Lung microvascular endothelial cell (primary cell): ENCODE measurements at regions not wholly inside any gene's neighbourhood (a gene's known extent, or its start where the extent isn't known, plus 50 kb on each side); places are given as distances from the start of the nearest gene placed in this dataset.
A peak's percentile ranks its signal among the peaks of the same experiment; 100 is the strongest.
"Not testable (repeated sequence)": the region's sequence is repeated elsewhere in the genome, so short reads cannot be mapped to it uniquely, and the experiment has no call there.

Source experiments
- DNase-seq, 2 donors: peaks; one replicate each; pipeline versions ENCODE4 v3.0.0 to v3.0.0-alpha.2; 2010; ENCODE audit warnings: low read depth in 2 of 2

DNA sequence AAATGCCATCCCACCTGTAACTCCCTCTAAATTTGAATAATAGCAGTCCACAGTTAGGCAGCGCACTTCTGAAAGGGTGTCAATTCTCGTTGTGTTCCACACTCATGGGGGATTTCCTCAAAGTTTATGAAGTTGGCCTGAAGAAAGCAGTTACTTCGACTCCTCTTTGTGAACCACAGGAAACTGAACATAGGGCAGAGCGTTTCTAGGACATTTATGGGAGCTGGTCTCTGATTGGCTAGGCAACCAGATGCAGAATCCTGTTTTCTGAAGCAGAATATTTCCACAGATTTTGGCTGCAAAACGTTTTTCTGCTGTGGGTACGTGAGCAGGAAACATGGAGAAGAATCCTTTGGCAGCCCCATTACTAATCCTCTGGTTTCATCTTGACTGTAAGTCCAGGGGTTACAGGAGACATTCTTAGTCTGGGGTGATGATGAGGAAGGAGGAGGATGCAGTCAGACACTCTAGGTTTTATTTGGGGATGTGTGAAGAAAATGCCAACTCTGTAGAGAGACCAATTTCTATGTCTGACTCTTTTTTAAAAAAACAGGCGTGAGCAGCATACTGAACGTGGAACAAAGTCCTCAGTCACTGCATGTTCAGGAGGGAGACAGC, 431.5 kb upstream of the OR4E1 start:
- no peak for DNase-seq

DNA sequence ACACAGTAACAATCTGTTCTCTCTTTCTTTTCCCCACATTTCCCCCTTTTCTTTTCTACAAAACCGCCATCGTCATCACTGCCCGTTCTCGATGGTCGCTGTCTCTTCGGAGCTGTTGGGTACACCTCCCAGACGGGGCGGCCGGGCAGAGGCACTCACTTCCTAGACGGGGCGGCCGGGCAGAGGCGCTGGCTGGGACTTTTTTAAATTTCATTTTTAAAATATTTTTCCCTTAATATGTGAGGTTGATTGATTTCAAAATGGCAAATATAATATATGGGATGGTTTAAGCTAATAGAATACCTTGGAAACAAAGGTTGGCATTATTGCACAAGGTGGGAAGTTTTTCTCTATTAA, 427.1 kb upstream of the OR4E1 start:
- DNase-seq: not testable (repeated sequence)

DNA sequence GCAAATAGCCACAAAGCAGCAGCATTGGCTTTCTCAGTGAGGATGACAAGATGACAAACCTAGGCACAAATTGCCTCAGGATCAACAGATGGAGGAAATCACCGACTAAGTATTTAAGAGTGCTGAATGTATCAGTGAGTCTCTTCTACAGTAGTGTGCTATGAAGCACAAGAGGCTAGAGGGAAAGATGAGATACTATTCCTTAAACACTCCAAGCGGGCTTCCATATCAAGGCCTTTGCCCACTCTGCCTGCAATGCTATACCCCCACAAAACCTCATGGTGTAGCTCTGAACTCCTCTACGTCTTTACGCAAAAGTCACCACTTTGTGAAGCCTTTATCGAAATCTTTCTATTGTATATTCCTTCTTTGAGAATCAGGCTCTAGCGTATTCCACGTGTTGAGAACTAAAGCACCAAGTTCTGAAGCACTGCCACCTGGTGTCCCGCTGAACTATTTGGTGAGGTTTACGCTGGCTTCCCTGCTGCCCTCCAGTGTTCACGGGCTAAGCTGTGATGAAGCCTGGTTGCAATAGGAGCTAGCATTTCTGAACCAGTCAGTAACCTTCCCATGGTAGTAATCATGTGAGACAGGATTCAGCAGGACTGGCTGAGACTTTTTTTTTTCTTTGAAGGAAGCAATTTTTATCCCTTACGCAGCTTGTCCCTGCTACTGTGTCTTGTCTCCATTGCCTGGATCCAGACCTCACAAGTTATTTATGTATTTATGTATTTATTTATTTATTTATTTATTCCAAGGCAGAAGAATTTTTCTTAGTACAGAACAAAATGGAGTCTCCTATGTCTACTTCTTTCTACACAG, 426.5 kb upstream of the OR4E1 start:
- peak; percentile 75 to 90 for DNase-seq

DNA sequence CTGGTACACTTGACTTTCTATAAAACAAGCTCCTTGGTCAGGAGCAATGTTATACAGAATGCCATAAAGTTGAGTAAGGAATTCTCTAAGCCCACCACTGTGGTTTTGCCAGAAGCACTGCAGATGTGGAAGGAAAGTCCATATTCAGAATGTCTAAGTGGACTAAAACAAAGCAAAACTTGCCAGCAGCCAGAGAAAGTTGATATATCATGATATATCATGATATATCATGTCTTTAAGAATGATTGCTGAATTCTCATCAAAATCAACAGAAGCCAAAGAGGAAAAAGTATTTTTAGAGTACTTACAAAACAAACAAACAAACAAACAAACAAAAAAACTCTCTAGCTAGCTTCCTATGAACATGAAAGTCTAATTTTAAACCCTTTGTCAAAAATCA, 424.8 kb upstream of the OR4E1 start:
- DNase-seq: no peak

DNA sequence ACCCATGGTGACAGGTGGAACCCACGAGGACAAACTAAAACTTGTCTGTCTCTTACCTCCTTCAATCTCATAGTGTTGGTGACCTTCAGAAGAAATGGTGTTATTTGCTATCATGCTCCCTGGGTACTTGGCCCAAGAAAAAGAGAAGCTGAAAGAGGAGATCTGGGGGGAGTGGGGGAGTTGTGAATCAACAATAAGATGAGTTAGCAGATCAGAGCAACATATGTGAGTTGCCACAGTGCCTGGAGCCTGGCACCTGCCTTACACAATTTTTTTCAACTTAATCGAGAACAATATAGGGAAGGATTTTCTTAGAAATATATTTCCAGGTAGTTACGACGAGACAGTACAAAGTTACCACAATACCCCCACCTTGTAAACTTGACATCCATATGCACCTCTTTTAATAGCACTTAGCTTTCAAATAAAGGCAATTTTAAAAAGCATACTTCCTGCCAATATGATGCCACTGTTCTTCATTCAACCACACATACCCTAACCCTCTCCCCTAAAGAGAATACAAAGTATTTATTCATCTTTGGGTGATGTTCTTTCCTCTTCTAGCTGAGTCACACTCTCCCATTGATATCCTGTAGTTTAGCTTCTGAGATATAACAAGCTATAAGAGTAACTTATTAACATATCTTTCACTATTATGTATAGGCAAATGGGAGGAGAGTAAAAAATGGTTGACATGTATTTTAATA, 424.1 kb upstream of the OR4E1 start:
- DNase-seq: no peak

DNA sequence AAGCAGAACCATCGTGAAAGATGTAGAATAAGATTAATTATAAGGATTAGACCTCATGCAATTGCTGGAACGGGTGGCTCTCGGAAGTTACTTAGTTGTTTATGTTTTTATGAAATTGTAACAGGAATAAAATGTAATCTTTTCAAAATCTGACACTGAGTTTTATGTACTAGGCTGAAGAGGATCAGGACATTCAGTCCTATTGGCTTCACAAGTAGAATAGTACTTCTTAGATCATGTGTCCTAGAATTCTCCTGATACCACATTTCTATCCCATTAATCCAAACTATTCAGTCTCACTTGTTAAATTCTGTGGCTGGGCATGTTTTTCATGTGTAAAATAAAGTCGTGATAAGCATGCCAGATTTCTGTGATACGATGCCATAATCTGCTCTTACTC, 423.5 kb upstream of the OR4E1 start:
- DNase-seq: no peak

DNA sequence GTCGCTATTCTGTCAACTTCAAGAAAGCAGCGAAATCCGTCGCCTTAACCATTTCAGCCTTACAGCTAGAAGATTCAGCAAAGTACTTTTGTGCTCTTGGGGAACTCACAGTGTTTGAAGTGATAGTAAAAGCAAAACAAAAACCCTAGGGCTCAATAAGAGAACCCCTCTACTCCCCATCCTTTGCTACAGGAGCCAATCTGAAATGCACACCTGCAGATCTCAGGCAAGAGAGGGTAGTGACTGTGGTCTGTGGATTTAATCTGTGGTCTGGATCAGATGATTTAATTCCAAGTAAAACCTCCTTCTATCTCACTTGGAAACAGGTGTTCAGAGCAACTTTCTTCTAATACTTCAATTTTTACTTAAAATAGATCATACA, 422.9 kb upstream of the OR4E1 start:
- no peak for DNase-seq

DNA sequence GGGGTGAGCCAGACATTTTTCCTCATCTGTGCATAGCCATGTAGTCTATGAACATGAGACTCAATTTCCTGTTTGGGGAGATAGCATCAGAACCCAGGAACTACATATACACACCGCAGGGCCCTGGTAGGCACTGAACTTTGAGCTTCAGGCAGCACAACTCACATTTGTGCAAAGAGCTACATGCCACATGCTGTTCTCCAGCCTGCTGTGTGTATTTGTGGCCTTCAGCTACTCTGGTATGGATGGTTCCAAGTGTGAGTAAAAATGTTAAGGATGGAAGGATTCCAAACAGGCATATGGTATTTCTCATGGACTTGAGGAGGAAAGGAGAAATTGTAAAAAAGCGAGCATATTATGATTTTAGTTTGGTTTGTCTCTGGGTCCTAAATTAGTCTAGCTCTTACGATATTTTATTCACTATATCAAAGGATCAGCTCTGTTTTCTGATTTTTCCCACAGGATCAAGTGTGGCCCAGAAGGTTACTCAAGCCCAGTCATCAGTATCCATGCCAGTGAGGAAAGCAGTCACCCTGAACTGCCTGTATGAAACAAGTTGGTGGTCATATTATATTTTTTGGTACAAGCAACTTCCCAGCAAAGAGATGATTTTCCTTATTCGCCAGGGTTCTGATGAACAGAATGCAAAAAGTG, 422.4 kb upstream of the OR4E1 start:
- no peak for DNase-seq

DNA sequence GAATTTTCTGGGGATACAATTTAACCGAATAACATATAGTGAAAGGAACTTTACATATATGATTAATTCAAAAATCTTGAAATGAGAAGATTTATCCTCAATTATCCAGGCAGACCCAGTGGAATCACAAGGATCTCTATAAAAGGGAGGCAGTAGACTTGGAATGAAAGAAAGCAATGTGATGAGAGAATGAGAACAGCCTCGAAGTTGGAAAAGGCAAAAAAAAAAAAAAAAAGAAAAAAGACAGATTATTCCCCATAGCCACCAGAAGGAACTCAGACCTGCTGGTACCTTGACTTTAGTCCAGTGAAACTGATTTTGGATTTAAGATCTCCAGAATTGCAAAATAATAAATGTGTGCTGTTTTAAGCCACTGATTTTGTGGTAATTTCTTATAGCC, 416.3 kb upstream of the OR4E1 start:
- DNase-seq: no peak

DNA sequence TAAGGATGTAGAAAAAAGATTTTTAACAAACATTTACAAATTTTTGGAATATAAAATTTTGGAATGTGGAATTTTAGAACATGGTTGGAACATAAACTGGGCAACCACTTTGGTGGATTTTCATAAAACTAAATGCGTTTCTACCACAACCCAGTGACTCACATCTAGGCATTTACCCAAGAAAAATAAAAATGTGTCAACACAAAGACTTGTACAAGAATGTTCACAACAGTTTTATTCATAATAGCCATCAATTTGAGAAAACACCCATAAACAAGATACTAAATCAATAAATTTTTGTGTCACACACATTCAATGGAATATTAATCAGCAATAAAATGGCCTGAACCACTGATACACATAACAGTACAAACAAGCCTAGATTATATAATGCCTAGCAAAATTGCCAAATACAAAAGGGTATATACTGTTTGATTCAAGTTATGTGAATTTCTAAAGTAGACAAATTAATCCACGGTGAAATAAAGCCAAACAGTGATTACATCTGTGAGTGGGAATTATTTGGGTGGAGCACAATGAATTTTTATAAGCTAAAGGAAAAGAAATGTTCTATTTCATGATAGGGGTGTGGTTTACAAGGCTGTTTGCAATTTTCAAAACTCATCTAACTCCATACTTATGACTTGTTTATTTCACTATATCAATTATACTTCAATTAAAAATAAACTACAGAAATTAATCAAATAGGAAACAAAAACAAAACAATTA, 415.2 kb upstream of the OR4E1 start:
- peak; percentile 17 to 73 for DNase-seq

DNA sequence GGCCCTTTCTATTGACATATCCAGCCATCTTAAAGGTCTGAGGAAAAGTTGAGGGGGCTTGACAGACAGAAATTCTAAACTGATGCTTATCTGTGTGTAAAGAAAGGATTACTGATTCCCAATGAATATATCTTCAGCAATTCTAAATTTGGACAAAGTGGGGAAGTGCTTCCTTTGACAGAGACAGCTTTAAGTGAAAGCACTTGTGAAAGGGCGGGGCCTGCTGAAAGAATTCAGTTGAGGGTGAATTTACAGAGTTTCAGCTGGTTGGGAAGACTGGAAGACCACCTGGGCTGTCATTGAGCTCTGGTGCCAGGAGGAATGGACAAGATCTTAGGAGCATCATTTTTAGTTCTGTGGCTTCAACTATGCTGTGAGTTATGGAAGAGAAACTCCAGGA, 412.5 kb upstream of the OR4E1 start:
- DNase-seq: no peak

DNA sequence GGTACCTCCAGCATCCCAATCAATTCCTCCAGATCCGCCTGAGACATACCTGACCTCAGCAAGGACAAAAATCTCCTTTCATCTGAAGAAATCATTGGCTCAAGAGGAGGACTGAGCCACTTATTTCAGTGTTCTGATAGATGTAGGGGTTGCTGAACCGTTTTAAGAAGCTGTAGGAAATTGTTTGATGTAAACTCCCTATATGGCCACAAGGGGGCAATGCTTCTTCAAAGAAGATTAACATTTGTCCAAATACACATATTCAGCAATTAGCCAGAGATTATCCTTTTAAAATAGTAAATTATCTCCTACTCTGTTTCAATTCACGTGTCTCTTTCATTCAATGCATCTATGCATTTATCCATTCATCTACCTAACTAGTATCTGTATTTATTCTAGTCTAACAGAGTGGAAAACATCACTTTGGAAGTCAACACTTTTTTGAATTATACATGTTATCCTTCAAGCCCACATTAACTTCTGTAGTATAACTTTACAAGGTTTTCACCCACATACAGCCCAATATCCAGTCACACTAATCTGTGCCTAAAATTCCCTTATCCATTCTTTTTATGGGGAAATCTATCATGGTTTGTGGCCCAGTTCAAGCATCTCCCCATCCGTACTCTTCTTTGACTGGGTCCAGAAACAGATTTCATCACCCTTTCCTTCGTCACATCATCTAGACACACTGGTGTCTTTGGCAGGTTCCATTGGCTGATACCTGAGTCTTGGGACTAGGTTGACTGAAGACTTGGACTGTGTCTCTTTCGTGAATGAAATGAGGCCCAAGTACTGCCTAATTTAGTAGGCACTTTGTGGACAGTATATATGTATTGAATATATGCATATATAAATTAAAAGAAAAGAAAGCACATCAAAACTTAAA, 411.0 kb upstream of the OR4E1 start:
- peak; percentile 67 to 78 for DNase-seq

DNA sequence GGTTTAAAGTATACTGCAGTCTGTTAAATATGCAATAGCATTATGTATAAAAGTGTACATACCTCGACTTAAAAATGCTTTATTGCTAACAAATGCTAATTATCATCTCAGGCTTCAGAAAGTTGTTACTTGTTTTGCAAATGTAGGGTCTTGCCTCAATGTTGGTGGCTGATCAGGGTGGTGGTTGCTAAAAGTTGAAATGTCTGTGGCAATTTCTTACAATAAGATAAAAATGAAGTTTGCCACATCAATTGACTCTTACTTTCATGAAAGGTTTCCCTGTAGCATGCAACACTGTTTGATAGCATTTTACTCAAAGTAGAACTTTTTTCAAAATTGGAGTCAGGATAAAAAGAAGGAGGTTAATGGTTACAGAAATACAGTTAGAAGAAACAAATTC, 407.7 kb upstream of the OR4E1 start:
- DNase-seq: no peak

DNA sequence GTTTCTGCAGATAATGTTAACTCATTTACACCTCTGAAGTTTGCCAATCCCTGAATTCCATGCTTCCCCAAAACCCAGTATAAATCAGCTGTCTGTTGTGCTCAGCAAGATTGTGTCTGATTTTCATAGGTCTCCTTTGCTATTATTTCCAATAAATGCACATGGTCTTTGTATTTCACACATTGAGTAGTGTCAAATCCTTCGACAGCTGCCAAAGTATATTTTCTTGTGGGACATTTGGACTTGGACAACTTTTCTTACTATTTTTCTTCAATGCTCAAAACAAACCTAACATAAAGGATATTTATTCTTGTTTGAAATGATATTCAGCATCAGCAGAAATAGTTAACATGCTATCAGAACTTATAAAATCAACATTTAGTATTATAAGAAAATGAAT, 406.1 kb upstream of the OR4E1 start:
- DNase-seq: no peak

DNA sequence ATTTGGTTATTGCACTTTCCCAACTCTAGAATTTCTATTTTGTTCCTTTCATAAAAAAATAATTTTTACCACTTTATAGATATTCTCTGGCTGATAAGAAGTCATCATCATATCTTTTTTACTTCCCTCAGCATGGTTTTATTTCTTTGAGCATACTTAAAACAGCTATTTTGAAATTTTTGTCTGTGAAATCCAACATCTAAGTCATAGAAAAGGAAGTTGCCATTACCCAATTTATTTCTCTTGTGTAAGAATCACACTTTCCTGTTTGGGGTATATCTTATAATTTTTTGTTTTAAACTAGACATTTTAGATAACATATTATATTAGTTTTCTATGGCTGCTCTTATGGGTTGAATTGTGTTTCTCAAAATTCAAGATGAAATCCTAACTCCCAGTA, 400.2 kb upstream of the OR4E1 start:
- no peak for DNase-seq

DNA sequence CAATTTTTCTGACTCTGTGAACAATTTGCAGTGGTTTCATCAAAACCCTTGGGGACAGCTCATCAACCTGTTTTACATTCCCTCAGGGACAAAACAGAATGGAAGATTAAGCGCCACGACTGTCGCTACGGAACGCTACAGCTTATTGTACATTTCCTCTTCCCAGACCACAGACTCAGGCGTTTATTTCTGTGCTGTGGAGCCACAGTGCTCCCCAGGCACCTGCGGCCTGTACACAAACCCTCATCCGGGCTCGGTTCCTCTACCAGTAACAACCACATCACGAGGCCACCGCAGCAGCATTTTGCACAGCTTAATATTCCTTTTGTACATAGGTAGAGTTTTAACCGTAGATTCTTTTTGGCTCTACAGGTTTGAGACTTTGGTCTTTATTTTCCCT, 397.4 kb upstream of the OR4E1 start:
- DNase-seq: no peak

DNA sequence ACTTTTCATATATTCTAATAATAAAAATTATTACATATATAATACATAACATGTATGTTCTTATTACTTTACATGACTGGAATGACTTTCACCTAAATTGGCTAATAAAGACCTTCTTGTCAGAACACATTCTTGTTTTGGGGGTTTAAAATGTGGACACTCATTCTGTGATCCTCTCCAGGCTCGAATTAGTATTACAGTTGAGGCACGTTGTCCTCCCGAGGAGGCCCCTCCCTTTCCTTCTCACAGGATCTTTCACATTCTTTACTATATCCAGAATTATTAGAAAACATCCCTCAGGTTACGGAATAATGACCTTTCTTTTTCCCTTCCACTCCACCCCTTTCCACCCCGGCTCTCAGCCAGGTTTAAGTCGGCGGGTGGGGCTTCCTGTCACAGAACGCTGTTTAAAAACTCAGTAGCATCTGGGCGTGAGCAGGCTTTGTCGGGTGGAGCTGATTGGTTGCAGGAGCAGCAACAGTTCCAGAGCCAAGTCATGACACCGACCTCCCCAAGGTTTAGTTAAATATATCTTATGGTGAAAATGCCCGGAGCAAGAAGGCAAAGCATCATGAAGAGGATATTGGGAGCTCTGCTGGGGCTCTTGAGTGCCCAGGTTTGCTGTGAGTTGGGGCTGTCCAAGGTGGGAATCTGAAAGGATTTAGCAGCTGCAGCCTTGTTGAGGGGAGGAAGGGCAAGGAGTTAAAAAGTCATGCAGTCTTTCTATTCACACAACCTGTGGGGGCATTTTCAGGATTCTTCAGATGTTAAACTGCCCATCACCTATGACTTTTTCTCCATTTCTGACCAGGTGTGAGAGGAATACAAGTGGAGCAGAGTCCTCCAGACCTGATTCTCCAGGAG, 396.7 kb upstream of the OR4E1 start:
- peak in 1 of 2 donors; percentile 14 for DNase-seq

DNA sequence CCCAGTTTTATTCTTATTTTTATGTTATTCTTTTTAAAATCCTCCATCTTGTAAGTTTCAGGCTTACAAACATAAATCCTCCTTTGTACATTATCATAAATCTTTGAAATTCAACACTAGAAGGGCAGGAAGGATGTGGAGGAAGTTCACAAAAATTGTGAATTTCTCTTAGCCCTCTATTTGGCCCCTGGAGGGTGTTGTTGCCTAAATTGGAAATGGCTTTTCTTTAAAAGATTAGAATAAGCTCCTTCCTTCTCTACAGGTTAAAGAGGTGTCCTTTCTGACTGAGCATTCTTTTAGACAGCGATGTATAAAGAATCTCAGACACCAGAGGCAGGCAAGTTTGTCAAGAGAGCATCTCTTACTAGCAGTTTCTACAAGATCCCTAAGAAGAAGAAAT, 391.7 kb upstream of the OR4E1 start:
- no peak for DNase-seq

DNA sequence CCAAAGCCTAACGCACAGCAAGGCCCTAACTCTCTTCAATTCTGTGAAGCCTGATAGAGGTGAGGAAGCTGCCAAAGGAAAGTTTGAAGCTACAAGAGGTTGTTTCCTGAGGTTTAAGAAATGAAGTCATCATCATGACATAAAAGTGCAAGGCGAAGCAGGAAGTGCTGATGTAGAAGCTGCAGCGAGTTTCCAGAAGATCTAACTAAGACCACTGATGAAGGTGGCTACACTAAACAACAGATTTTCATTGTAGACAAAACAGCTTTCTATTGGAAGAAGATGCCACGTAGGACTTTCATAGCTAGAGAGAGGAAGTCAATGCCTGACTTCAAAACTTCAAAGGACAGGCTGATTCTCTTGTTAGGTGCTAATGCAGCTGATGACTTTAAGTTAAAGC, 385.6 kb upstream of the OR4E1 start:
- no peak for DNase-seq

DNA sequence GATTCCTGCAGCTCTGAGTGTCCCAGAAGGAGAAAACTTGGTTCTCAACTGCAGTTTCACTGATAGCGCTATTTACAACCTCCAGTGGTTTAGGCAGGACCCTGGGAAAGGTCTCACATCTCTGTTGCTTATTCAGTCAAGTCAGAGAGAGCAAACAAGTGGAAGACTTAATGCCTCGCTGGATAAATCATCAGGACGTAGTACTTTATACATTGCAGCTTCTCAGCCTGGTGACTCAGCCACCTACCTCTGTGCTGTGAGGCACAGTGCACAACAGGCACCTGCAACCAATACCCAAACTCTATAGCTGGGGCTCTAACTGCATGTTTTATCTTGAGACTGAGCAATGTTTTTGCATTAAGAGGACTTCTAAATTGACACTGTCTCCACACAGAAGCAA, 379.2 kb upstream of the OR4E1 start:
- DNase-seq: no peak
